HEK293T (cell line): ENCODE measurements at regions not wholly inside any gene's neighbourhood (a gene's known extent, or its start where the extent isn't known, plus 50 kb on each side); places are given as distances from the start of the nearest gene placed in this dataset.

Experiments
- CTCF ChIA-PET: fragments of 350-600 bp; formaldehyde crosslinking; extraction: SDS; loops from one replicate; lab custom pipeline; 2021; ENCODE audit warnings: antibody characterized with exemption, inconsistent platforms; lab: Yijun Ruan, JAX
- POLR2A ChIA-PET: fragments of 350-600 bp; formaldehyde crosslinking; extraction: SDS; loops from one replicate; lab custom pipeline; 2020; ENCODE audit warnings: antibody characterized with exemption, inconsistent platforms; lab: Yijun Ruan, JAX
- DNase-seq: peaks from one replicate; pipeline ENCODE4 v3.0.0; 2012; ENCODE audit warnings: mixed read lengths; ENCODE audit errors: extremely low spot score
- ARNT ChIP-seq: fragments of 450-650 bp; IDR thresholded peaks from 2 replicates; pipeline ENCODE4 v1.6.1; 2017; ENCODE audit warnings: mild to moderate bottlenecking
- BHLHE40 ChIP-seq: fragments of 450-650 bp; IDR thresholded peaks from 2 replicates; pipeline ENCODE4 v1.6.1; 2016; ENCODE audit warnings: mild to moderate bottlenecking, moderate library complexity, borderline replicate concordance
- CTBP1 ChIP-seq: fragments of 450-650 bp; IDR thresholded peaks from 2 replicates; pipeline ENCODE4 v1.6.1; 2016; ENCODE audit warnings: borderline replicate concordance
- ELF4 ChIP-seq: fragments of 450-650 bp; IDR thresholded peaks from 2 replicates; pipeline ENCODE4 v1.6.1; 2017; ENCODE audit warnings: antibody characterized with exemption
- FOXA1 ChIP-seq: fragments of 450-650 bp; IDR thresholded peaks from 2 replicates; pipeline ENCODE4 v1.6.1; 2016; ENCODE audit warnings: mild to moderate bottlenecking
- FOXK2 ChIP-seq: fragments of 450-650 bp; IDR thresholded peaks from 2 replicates; pipeline ENCODE4 v1.6.1; 2016; ENCODE audit warnings: mild to moderate bottlenecking
- FOXM1 ChIP-seq: fragments of 450-650 bp; IDR thresholded peaks from 2 replicates; pipeline ENCODE4 v1.6.1; 2017; ENCODE audit warnings: mild to moderate bottlenecking, borderline replicate concordance
- HDGF ChIP-seq: fragments of 450-650 bp; IDR thresholded peaks from 2 replicates; pipeline ENCODE4 v1.6.1; 2017; ENCODE audit warnings: antibody characterized with exemption, borderline replicate concordance
- L3MBTL2 ChIP-seq: fragments of 450-650 bp; conservative IDR thresholded peaks from 2 replicates; pipeline ENCODE4 v1.6.1; 2016; ENCODE audit warnings: mild to moderate bottlenecking
- LEF1 ChIP-seq: fragments of 450-650 bp; IDR thresholded peaks from 2 replicates; pipeline ENCODE4 v1.6.1; 2017; ENCODE audit warnings: mild to moderate bottlenecking, borderline replicate concordance
- NFRKB ChIP-seq: fragments of 450-650 bp; IDR thresholded peaks from 2 replicates; pipeline ENCODE4 v1.6.1; 2016; ENCODE audit warnings: mild to moderate bottlenecking, moderate library complexity
- SP1 ChIP-seq: fragments of 450-650 bp; IDR thresholded peaks from 2 replicates; pipeline ENCODE4 v1.6.1; 2017
- SUZ12 ChIP-seq: fragments of 450-650 bp; IDR thresholded peaks from 2 replicates; pipeline ENCODE4 v1.6.1; 2016; ENCODE audit warnings: mild to moderate bottlenecking
- TARDBP ChIP-seq: fragments of 450-650 bp; IDR thresholded peaks from 2 replicates; pipeline ENCODE4 v1.6.1; 2016
- ZNF384 ChIP-seq: fragments of 450-650 bp; IDR thresholded peaks from 2 replicates; pipeline ENCODE4 v1.6.1; 2016
- TF ChIP-seq, protein P1 (sequence below): fragments of 450-650 bp; IDR thresholded peaks from 2 replicates; pipeline ENCODE4 v1.6.1; 2016

DNA sequence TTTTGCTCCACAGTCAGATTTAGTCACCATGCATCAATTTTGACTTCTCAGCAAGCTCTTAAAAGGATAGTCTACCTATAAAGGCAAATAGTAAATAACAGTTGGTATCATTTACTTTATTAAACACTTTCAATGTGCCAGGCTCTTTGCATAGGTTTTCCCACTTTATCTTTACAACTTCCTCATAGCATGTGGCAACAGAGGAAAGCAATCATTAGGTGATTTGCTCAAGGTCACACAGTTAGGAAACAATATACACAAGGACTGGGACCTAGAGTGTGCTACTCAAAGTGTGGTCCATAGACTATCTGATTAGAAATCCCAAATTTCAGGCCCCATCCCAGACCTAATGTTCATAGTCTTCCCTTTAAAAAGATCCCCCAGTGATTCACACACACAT, 212.3 kb downstream of the MTERF1 start:
- CTCF ChIA-PET = no interaction called here
- POLR2A ChIA-PET = no interaction called here
- no peak for DNase-seq

DNA sequence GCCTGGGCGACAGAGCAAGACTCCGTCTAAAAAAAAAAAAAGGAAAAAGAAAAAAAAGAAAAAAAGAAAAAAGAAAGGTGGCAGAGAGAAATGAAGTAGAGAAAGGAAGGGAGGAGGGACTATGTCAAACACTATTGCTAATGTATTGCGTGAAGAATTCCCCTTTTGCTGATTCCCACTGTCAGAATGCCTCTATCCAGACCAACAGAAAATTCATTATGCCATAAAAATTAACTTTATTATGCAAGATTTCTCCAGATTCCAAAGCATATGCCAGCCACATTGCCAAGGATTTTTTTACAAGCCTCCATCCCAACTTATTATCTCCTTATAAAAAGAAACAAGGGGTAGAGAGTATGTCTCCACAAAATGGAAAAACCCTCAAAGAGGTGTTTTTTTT, 209.3 kb downstream of the MTERF1 start:
- DNase-seq = no peak

More for the DNA sequence above, 212.3 kb downstream of the MTERF1 start:
- TF ChIP-seq BHLHE40 (no peak), HDGF (no peak), FOXK2 (no peak), SUZ12 (no peak), ELF4 (no peak), ZNF384 (no peak), TARDBP (no peak), LEF1 (no peak), FOXM1 (no peak), NFRKB (no peak), FOXA1 (no peak), CTBP1 (no peak), L3MBTL2 (no peak), SP1 (no peak)
- TF ChIP-seq, protein P1, sequence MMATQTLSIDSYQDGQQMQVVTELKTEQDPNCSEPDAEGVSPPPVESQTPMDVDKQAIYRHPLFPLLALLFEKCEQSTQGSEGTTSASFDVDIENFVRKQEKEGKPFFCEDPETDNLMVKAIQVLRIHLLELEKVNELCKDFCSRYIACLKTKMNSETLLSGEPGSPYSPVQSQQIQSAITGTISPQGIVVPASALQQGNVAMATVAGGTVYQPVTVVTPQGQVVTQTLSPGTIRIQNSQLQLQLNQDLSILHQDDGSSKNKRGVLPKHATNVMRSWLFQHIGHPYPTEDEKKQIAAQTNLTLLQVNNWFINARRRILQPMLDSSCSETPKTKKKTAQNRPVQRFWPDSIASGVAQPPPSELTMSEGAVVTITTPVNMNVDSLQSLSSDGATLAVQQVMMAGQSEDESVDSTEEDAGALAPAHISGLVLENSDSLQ = no peak

DNA sequence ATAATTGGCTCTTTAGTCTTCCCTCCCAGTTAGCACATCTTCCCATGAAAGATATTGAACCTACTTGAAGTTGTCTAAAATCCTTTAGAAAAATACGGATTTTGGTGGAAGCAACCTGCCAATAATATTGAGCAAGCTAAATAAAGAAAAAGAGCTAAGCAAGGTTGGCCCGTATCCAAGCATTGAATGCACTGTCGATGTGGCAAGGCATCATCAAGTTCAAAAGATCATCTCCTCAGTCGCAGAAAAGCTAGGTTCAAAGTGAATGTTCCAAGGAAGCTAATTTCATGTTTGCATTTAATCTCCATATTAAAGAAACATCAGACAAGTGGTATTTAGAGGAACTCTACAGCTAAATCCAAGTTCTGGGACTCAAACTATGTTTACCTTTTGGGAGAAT, 206.0 kb downstream of the MTERF1 start:
- no peak for DNase-seq
- CTCF ChIA-PET = no interaction called here
- POLR2A ChIA-PET = no interaction called here
- TF ChIP-seq BHLHE40 = no peak
- no peak for TF ChIP-seq SUZ12
- TF ChIP-seq TARDBP = no peak
- TF ChIP-seq, protein P1 = no peak

More for the DNA sequence above, 209.3 kb downstream of the MTERF1 start:
- CTCF ChIA-PET = no interaction called here
- TF ChIP-seq FOXM1 = no peak
- no peak for TF ChIP-seq SP1
- TF ChIP-seq LEF1 = no peak
- TF ChIP-seq L3MBTL2 = no peak
- TF ChIP-seq, protein P1 = no peak
- TF ChIP-seq ARNT = no peak
- no peak for TF ChIP-seq TARDBP
- TF ChIP-seq SUZ12 = no peak
- no peak for TF ChIP-seq ZNF384
- no peak for TF ChIP-seq CTBP1
- TF ChIP-seq HDGF = no peak
- no peak for TF ChIP-seq NFRKB
- no peak for TF ChIP-seq ELF4
- TF ChIP-seq BHLHE40 = no peak
- TF ChIP-seq FOXK2 = no peak
- TF ChIP-seq FOXA1 = no peak
- POLR2A ChIA-PET = no interaction called here

DNA sequence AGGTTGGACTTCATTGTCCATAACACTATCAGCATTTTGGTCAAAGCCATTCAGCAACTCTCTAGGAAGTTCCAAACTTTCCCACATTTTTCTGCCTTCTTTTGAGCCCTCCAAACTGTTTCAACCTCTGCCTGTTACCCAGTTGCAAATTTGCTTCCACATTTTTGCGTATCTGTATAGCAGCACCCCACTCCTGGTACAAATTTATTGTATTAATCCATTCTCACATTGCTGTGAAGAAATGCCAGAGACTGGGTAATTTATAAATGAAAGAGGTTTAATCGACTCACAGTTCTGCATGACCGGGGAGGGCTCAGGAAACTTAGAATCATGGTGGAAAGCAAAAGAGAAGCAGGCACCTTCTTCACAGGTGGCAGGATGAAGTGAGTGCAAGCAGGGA, 198.8 kb downstream of the MTERF1 start:
- TF ChIP-seq FOXM1 (no peak), CTBP1 (no peak), FOXA1 (no peak), FOXK2 (no peak), LEF1 (no peak), ZNF384 (no peak)
- ChIA-PET POLR2A (no interaction called here), CTCF (no interaction called here)
- no peak for DNase-seq

DNA sequence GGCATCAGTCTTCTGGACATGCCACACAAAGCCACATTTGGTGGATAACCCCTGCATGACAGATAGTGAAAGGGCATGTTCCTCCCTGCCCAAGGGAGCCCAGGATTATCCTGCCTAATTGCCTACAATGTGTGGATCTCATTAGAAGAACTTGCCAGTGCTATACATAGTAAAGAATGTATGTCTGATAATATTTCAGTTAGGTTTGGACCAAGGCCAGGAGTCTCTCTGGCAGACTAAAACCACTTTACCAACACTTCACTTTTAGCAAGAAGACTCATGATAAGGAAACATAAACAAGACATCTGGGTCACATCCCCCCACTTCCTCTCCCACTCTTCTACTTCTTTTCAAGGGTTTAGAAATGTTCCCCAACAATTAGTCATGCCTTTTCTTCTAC, 196.7 kb downstream of the MTERF1 start:
- DNase-seq = no peak
- CTCF ChIA-PET = no interaction called here
- TF ChIP-seq HDGF = no peak
- TF ChIP-seq, protein P1 = no peak
- no peak for TF ChIP-seq FOXA1
- TF ChIP-seq FOXM1 = no peak
- POLR2A ChIA-PET = no interaction called here

DNA sequence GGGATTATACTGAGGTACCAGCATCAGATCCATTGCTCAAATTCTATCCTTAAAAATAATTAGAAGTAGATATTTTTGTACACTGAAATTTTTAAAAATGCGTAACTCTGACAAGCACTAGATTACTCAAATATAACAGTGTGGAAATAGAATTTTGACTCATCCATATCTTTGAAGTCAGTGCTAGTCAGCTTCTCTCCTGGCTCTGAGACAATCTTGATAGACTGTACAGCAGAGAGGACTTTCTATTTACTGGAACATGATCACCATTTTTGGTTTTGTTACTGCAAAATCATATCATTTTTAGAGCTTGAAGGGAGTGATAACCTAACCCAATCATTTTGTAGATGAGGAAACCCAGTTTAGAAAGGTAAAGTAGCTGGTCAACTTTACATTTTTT, 195.0 kb downstream of the MTERF1 start:
- ChIA-PET POLR2A (no interaction called here), CTCF (no interaction called here)
- no peak for TF ChIP-seq TARDBP
- no peak for TF ChIP-seq CTBP1
- no peak for TF ChIP-seq BHLHE40
- no peak for TF ChIP-seq SP1
- TF ChIP-seq NFRKB = no peak
- no peak for TF ChIP-seq LEF1
- TF ChIP-seq HDGF = no peak
- no peak for TF ChIP-seq FOXK2
- DNase-seq = no peak
